ENCODE measurements at regions not wholly inside any gene's neighbourhood (a gene's known extent, or its start where the extent isn't known, plus 50 kb on each side); places are given as distances from the start of the nearest gene placed in this dataset.

GRCh38 chr17:13131225-13131624 is 113.4 kb upstream of the ELAC2 start:
- TF ChIP-seq CTCF (IDR thresholded peaks at IDR 0.05; ENCODE audit: insufficient read depth, low read depth, low read length): no peak
- no peak for TF ChIP-seq EZH2 (IDR thresholded peaks at IDR 0.05; ENCODE audit: insufficient read depth, low read length)

Data from astrocyte (in vitro differentiated cells and primary cell).